ENCODE measurements at regions not wholly inside any gene's neighbourhood (a gene's known extent, or its start where the extent isn't known, plus 50 kb on each side); places are given as distances from the start of the nearest gene placed in this dataset.

DNA sequence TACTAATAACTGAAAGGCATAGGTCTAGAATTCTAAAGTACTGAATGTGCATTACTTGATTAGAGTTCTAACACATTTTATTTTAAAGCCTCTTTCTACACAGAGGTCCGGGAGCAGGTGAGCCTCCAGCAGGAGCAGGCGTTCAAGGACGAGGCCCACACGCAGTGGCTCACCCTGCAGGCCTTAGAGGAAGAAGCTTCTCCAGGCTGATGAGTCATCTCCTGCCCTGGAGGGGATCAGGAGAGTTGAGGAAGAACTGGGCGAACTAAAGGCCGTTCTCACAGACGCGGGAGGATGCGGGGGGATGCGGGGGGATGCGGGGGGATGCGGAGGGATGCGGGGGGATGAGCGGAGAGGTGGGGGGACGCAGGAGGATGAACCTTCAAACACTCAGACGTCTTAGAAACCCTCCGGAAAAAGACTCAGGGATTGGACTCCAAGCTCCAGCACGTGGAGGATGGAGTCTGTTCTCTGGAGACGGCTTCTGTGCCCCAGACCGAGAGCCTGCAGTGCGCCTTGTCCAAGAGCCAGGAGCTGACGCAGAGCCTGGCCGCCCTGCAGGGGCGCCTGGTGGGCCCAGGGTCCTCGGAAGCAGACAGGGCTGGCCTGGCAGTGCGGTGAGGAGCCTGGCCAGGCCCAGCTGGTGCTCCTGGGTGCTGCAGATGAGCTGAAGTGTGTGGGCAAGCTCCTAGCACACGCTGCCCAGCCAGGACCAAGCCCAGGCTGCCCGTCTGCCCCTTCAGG, 433.7 kb upstream of the TPK1 start:
- DNase-seq (ENCODE audit: low read depth), result no peak
- H3K4me3 ChIP-seq (ENCODE audit: low read depth, low read length), result no peak overlapping the region
- TF ChIP-seq CTCF (IDR thresholded peaks at IDR 0.05; ENCODE audit: control insufficient read depth, extremely low read depth, insufficient read depth), result no peak

DNA sequence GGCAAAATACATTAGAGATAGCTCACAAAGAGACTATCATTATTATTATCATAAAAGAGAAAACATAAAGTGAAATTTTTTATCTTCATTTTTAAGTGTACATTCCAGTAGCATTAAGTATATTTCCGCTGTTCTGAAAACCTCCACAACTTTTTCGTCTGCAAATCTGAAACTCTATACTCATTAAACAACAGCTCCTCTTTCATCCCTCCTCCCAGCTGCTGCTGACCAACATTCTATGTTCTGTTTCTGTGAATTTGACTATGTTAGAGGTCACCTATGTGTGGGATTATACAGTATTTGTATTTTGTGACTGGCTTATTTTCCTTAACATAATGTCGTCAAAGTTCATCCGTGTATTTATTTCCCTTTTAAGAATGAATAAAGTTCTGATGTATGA, 429.3 kb upstream of the TPK1 start:
- no peak for DNase-seq (ENCODE audit: low read depth)
- H3K4me3 ChIP-seq (ENCODE audit: low read depth, low read length), result no peak overlapping the region
- no peak for TF ChIP-seq CTCF (IDR thresholded peaks at IDR 0.05; ENCODE audit: control insufficient read depth, extremely low read depth, insufficient read depth)

GRCh38 chr7:145263886-145264285, 428.0 kb upstream of the TPK1 start:
- H3K4me3 ChIP-seq (ENCODE audit: low read depth, low read length), result no peak overlapping the region
- TF ChIP-seq CTCF (IDR thresholded peaks at IDR 0.05; ENCODE audit: control insufficient read depth, extremely low read depth, insufficient read depth), result no peak
- no peak for DNase-seq (ENCODE audit: low read depth)

DNA sequence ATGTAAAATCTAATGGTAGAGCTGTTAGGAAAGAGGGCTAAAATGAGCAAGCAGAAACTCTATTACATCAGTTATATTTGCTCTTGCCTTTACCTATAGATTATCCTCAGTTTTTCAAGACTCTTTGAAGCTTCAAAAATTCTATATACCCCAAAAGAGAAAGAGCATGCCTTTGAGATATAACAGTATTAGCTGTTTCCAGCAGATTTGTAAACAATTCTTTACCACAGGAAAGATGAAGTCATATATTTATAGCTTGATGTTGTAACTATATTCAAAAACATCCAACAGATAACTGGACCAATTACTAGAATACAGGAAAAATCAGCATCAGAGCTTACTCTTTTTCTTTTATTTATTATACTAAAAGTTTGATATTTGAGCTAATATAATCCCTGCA, 416.2 kb upstream of the TPK1 start:
- no peak for DNase-seq (ENCODE audit: low read depth)
- no peak for TF ChIP-seq CTCF (IDR thresholded peaks at IDR 0.05; ENCODE audit: control insufficient read depth, extremely low read depth, insufficient read depth)
- H3K4me3 ChIP-seq (ENCODE audit: low read depth, low read length), result no peak overlapping the region

GRCh38 chr7:145224775-145225174, 388.9 kb upstream of the TPK1 start:
- H3K4me3 ChIP-seq (ENCODE audit: low read depth, low read length), result no peak overlapping the region
- no peak for DNase-seq (ENCODE audit: low read depth)
- TF ChIP-seq CTCF (IDR thresholded peaks at IDR 0.05; ENCODE audit: control insufficient read depth, extremely low read depth, insufficient read depth), result no peak

DNA sequence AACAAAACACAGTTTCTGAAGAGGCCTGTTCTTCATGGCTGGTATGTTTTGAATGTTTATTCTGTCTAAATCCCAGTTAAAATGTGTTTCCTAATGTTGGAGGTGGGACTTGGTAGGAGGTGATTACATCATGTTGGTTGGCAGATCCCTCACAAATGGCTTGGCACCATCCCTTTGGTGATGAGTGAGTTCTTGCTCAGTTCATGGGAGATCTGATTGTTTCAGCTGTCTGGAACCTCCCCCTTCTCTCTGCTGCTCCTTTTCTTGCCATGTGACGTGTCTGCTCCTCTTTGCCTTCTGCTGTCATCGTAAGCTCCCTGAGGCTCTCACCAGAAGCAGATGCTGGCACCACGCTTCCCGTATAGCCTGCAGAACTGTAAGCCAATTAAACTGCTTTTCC, 383.6 kb upstream of the TPK1 start:
- no peak overlapping the region for H3K4me3 ChIP-seq (ENCODE audit: low read depth, low read length)
- no peak for DNase-seq (ENCODE audit: low read depth)
- TF ChIP-seq CTCF (IDR thresholded peaks at IDR 0.05; ENCODE audit: control insufficient read depth, extremely low read depth, insufficient read depth), result no peak

DNA sequence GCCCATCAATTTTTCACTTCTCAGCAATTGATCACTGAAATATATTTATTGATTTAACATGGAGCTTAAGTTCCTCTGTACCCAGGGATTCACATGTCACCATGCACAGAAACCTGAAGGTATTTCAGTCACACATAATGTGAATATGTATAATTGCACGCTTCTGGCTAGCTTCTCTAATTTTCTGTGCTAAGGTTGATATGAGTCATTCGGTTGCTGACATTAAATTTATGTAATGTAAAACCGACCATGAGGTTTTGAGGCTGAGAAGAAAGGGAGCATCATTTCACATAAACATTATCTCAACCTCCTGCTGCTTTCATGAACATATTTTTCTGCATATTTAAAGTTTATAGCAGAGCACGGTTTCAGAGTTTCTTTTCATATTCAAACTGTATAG, 381.0 kb upstream of the TPK1 start:
- TF ChIP-seq CTCF (IDR thresholded peaks at IDR 0.05; ENCODE audit: control insufficient read depth, extremely low read depth, insufficient read depth), result no peak
- DNase-seq (ENCODE audit: low read depth), result no peak
- no peak overlapping the region for H3K4me3 ChIP-seq (ENCODE audit: low read depth, low read length)
